IgD-negative memory B cell (primary cell): ENCODE measurements at regions not wholly inside any gene's neighbourhood (a gene's known extent, or its start where the extent isn't known, plus 50 kb on each side); places are given as distances from the start of the nearest gene placed in this dataset.

Experiments used
- H3K27ac Mint-ChIP-seq, 3 donors: one replicate each; pipeline ENCODE4 v1.8.0; 2020 to 2022; ENCODE audit warnings: mild to moderate bottlenecking in 3 of 3, mixed read lengths in 3 of 3, moderate library complexity in 1 of 3
- H3K27me3 Mint-ChIP-seq: one replicate; pipeline ENCODE4 v1.8.0; 2021; ENCODE audit warnings: mixed read lengths
- H3K36me3 Mint-ChIP-seq: one replicate; pipeline ENCODE4 v1.8.0; 2020; ENCODE audit warnings: mild to moderate bottlenecking, mixed read lengths
- H3K4me1 Mint-ChIP-seq, 3 donors: one replicate each; pipeline ENCODE4 v1.8.0; 2020 to 2022; ENCODE audit warnings: mixed read lengths in 3 of 3, mild to moderate bottlenecking in 1 of 3
- H3K4me3 Mint-ChIP-seq, 4 donors: one replicate each; pipeline ENCODE4 v1.8.0; 2020 to 2022; ENCODE audit warnings: mild to moderate bottlenecking in 4 of 4, mixed read lengths in 4 of 4, moderate library complexity in 3 of 4
- H3K9me3 Mint-ChIP-seq, 3 donors: one replicate each; pipeline ENCODE4 v1.8.0; 2020 to 2021; ENCODE audit warnings: mixed read lengths in 3 of 3, mild to moderate bottlenecking in 1 of 3

- Mint-ChIP-seq H3K9me3 (peaks cover 0 to 2% (median 0%) of the 10 kb centered on the region in 3 donors), H3K4me1 (no peaks in the 10 kb centered on the region), H3K27me3 (peaks cover 8% of the 10 kb centered on the region), H3K27ac (no peak overlapping the region), H3K4me3 (no peak overlapping the region), H3K36me3 (no peaks in the 10 kb centered on the region)
Measured at GRCh38 chr10:78314651-78315050, 281.0 kb downstream of the RPS24 start.

GRCh38 chr10:78316451-78316931 lies 282.8 kb downstream of the RPS24 start:
- peaks cover 8% of the 10 kb centered on the region for H3K27me3 Mint-ChIP-seq
- no peak overlapping the region for H3K27ac Mint-ChIP-seq
- H3K4me1 Mint-ChIP-seq: peaks cover 0 to 3% (median 0%) of the 10 kb centered on the region in 3 donors
- H3K4me3 Mint-ChIP-seq: no peak overlapping the region
- H3K36me3 Mint-ChIP-seq: no peaks in the 10 kb centered on the region
- peaks cover 0 to 2% (median 0%) of the 10 kb centered on the region in 3 donors for H3K9me3 Mint-ChIP-seq

- peaks cover 0 to 2% (median 0%) of the 10 kb centered on the region in 3 donors for H3K9me3 Mint-ChIP-seq
- H3K27me3 Mint-ChIP-seq: peaks cover 8% of the 10 kb centered on the region
- peaks cover 0 to 3% (median 0%) of the 10 kb centered on the region in 3 donors for H3K4me1 Mint-ChIP-seq
- H3K36me3 Mint-ChIP-seq: no peaks in the 10 kb centered on the region
- no peak overlapping the region for H3K27ac Mint-ChIP-seq
- no peak overlapping the region for H3K4me3 Mint-ChIP-seq
Measured at GRCh38 chr10:78318305-78318704, 284.6 kb downstream of the RPS24 start.

- H3K27me3 Mint-ChIP-seq: peaks cover 3% of the 10 kb centered on the region
- no peak overlapping the region for H3K27ac Mint-ChIP-seq
- no peaks in the 10 kb centered on the region for H3K36me3 Mint-ChIP-seq
- no peak overlapping the region for H3K4me3 Mint-ChIP-seq
- peaks cover 0 to 2% (median 0%) of the 10 kb centered on the region in 3 donors for H3K9me3 Mint-ChIP-seq
- H3K4me1 Mint-ChIP-seq: peaks cover 0 to 3% (median 0%) of the 10 kb centered on the region in 3 donors
Measured at GRCh38 chr10:78319371-78319770, 285.7 kb downstream of the RPS24 start.

GRCh38 chr10:78319841-78320240 lies 286.2 kb downstream of the RPS24 start:
- no peaks in the 10 kb centered on the region for H3K36me3 Mint-ChIP-seq
- H3K9me3 Mint-ChIP-seq: peaks cover 0 to 2% (median 0%) of the 10 kb centered on the region in 3 donors
- peaks cover 0 to 3% (median 0%) of the 10 kb centered on the region in 3 donors for H3K4me1 Mint-ChIP-seq
- no peak overlapping the region for H3K4me3 Mint-ChIP-seq
- no peak overlapping the region for H3K27ac Mint-ChIP-seq
- peaks cover 5% of the 10 kb centered on the region for H3K27me3 Mint-ChIP-seq

GRCh38 chr10:78320506-78320905 lies 286.8 kb downstream of the RPS24 start:
- peaks cover 5% of the 10 kb centered on the region for H3K27me3 Mint-ChIP-seq
- no peaks in the 10 kb centered on the region for H3K36me3 Mint-ChIP-seq
- H3K27ac Mint-ChIP-seq: peak overlapping the region in 1 of 3 donors; percentile 30
- no peak overlapping the region for H3K4me3 Mint-ChIP-seq
- H3K9me3 Mint-ChIP-seq: peaks cover under 1 to 4% (median 2%) of the 10 kb centered on the region in 3 donors
- peaks cover 0 to 3% (median 0%) of the 10 kb centered on the region in 3 donors for H3K4me1 Mint-ChIP-seq

- Mint-ChIP-seq H3K4me1 (peaks cover 0 to 3% (median 0%) of the 10 kb centered on the region in 3 donors), H3K4me3 (no peak overlapping the region), H3K36me3 (no peaks in the 10 kb centered on the region), H3K9me3 (peaks cover 0 to 6% (median 2%) of the 10 kb centered on the region in 3 donors), H3K27me3 (peaks cover 5% of the 10 kb centered on the region), H3K27ac (no peak overlapping the region)
Measured at GRCh38 chr10:78321000-78321399, 287.3 kb downstream of the RPS24 start.

GRCh38 chr10:78321500-78321899 lies 287.8 kb downstream of the RPS24 start:
- peaks cover 2 to 11% (median 6%) of the 10 kb centered on the region in 3 donors for H3K9me3 Mint-ChIP-seq
- peaks cover 0 to 3% (median 0%) of the 10 kb centered on the region in 3 donors for H3K4me1 Mint-ChIP-seq
- H3K27me3 Mint-ChIP-seq: peaks cover 5% of the 10 kb centered on the region
- H3K4me3 Mint-ChIP-seq: no peak overlapping the region
- no peak overlapping the region for H3K27ac Mint-ChIP-seq
- no peaks in the 10 kb centered on the region for H3K36me3 Mint-ChIP-seq

GRCh38 chr10:78326372-78326771 lies 292.7 kb downstream of the RPS24 start:
- Mint-ChIP-seq H3K36me3 (peaks cover 2% of the 10 kb centered on the region), H3K4me3 (no peak overlapping the region), H3K9me3 (peaks cover 2 to 15% (median 13%) of the 10 kb centered on the region in 3 donors), H3K27me3 (peaks cover 4% of the 10 kb centered on the region), H3K4me1 (no peaks in the 10 kb centered on the region), H3K27ac (no peak overlapping the region)

- peaks cover 4% of the 10 kb centered on the region for H3K27me3 Mint-ChIP-seq
- no peak overlapping the region for H3K27ac Mint-ChIP-seq
- H3K36me3 Mint-ChIP-seq: peaks cover 2% of the 10 kb centered on the region
- no peaks in the 10 kb centered on the region for H3K4me1 Mint-ChIP-seq
- H3K4me3 Mint-ChIP-seq: no peak overlapping the region
- H3K9me3 Mint-ChIP-seq: peaks cover 2 to 15% (median 13%) of the 10 kb centered on the region in 3 donors
Measured at GRCh38 chr10:78327778-78328591, 294.3 kb downstream of the RPS24 start.

- Mint-ChIP-seq H3K27ac (no peak overlapping the region), H3K4me3 (no peak overlapping the region), H3K36me3 (peaks cover 4% of the 10 kb centered on the region), H3K4me1 (peaks cover 0 to 2% (median 0%) of the 10 kb centered on the region in 3 donors), H3K9me3 (peaks cover 5 to 15% (median 13%) of the 10 kb centered on the region in 3 donors), H3K27me3 (peaks cover 4% of the 10 kb centered on the region)
Measured at GRCh38 chr10:78328592-78329404, 295.1 kb downstream of the RPS24 start.

GRCh38 chr10:78330884-78331283 lies 297.2 kb downstream of the RPS24 start:
- Mint-ChIP-seq H3K27ac (no peak overlapping the region), H3K27me3 (peaks cover 2% of the 10 kb centered on the region), H3K4me1 (peaks cover 0 to 2% (median 0%) of the 10 kb centered on the region in 3 donors), H3K36me3 (peaks cover 4% of the 10 kb centered on the region), H3K9me3 (peaks cover 5 to 14% (median 8%) of the 10 kb centered on the region in 3 donors), H3K4me3 (no peak overlapping the region)

GRCh38 chr10:78331391-78331922 lies 297.8 kb downstream of the RPS24 start:
- Mint-ChIP-seq H3K27ac (no peak overlapping the region), H3K27me3 (peaks cover 2% of the 10 kb centered on the region), H3K4me1 (peaks cover 0 to 2% (median 0%) of the 10 kb centered on the region in 3 donors), H3K36me3 (peaks cover 4% of the 10 kb centered on the region), H3K9me3 (peaks cover 2 to 11% (median 3%) of the 10 kb centered on the region in 3 donors), H3K4me3 (no peak overlapping the region)

GRCh38 chr10:78332012-78332411 lies 298.3 kb downstream of the RPS24 start:
- Mint-ChIP-seq H3K27me3 (peaks cover 2% of the 10 kb centered on the region), H3K36me3 (peaks cover 4% of the 10 kb centered on the region), H3K4me1 (peaks cover 0 to 2% (median 0%) of the 10 kb centered on the region in 3 donors), H3K27ac (no peak overlapping the region), H3K4me3 (no peak overlapping the region), H3K9me3 (peaks cover 0 to 9% (median 2%) of the 10 kb centered on the region in 3 donors)

- no peak overlapping the region for H3K27ac Mint-ChIP-seq
- peaks cover 0 to 5% (median 2%) of the 10 kb centered on the region in 3 donors for H3K9me3 Mint-ChIP-seq
- peaks cover 2% of the 10 kb centered on the region for H3K27me3 Mint-ChIP-seq
- no peak overlapping the region for H3K4me3 Mint-ChIP-seq
- H3K36me3 Mint-ChIP-seq: peaks cover 4% of the 10 kb centered on the region
- H3K4me1 Mint-ChIP-seq: peaks cover 0 to 2% (median 0%) of the 10 kb centered on the region in 3 donors
Measured at GRCh38 chr10:78332657-78333056, 299.0 kb downstream of the RPS24 start.
